LNCaP clone FGC (cell line): ENCODE measurements at regions not wholly inside any gene's neighbourhood (a gene's known extent, or its start where the extent isn't known, plus 50 kb on each side); places are given as distances from the start of the nearest gene placed in this dataset.

Experiments
- DNase-seq: peaks from one replicate; pipeline ENCODE4 v3.0.0-alpha.2; 2011; ENCODE audit warnings: low read depth
- H3K4me3 ChIP-seq: 2 replicates; pipeline ENCODE4 v1.5.1; 2011; ENCODE audit warnings: mild to moderate bottlenecking, low read depth, low read length, control low read depth
- CTCF ChIP-seq: IDR thresholded peaks from 2 replicates; pipeline ENCODE4 v1.5.1; 2012; ENCODE audit warnings: mild to moderate bottlenecking; ENCODE audit not compliant: control insufficient read depth, insufficient read depth; ENCODE audit errors: extremely low read depth

- no peak for DNase-seq
- H3K4me3 ChIP-seq, result no peak overlapping the region
- no peak for TF ChIP-seq CTCF
Measured at GRCh38 chr6:4644996-4645395, 131.2 kb upstream of the CDYL start.

GRCh38 chr6:4641461-4641860 lies 134.7 kb upstream of the CDYL start:
- TF ChIP-seq CTCF, result no peak
- DNase-seq, result no peak
- H3K4me3 ChIP-seq, result no peak overlapping the region

GRCh38 chr6:4640139-4640538 lies 136.1 kb upstream of the CDYL start:
- no peak overlapping the region for H3K4me3 ChIP-seq
- no peak for DNase-seq
- no peak for TF ChIP-seq CTCF

DNA sequence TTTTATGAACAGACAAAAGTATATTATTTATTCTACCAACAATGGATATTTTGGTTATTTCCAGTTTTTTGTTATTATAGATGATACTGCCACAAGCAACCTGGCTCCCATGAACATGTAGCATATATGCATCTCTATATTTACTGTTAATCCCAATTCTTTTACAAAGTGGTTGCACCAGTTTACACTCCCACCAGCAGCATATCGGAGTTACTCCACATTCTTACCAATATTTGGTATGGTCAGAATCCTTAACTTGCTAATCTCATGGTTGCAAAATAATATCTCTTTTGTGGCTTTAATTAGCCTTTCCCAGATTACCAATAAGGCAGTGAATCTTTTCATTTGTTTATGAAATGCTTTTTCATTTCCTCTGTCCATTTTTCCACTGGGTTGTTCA lies 137.6 kb upstream of the CDYL start:
- TF ChIP-seq CTCF, result no peak
- DNase-seq, result no peak
- no peak overlapping the region for H3K4me3 ChIP-seq

GRCh38 chr6:4637691-4638433 lies 138.3 kb upstream of the CDYL start:
- no peak for TF ChIP-seq CTCF
- H3K4me3 ChIP-seq, result no peak overlapping the region
- DNase-seq, result no peak

- no peak overlapping the region for H3K4me3 ChIP-seq
- TF ChIP-seq CTCF, result no peak
Measured at GRCh38 chr6:4636881-4637224, 139.4 kb upstream of the CDYL start.

More at GRCh38 chr6:4636881-4637224, 139.4 kb upstream of the CDYL start:
- DNase-seq, result no peak
